ENCODE measurements at regions not wholly inside any gene's neighbourhood (a gene's known extent, or its start where the extent isn't known, plus 50 kb on each side); places are given as distances from the start of the nearest gene placed in this dataset.

- ATAC-seq: no peak
- Histone ChIP-seq H3K9me3 (no peaks in the 10 kb centered on the region), H3K27ac (no peak overlapping the region), H3K27me3 (no peaks in the 10 kb centered on the region), H3K4me1 (peaks cover 0 to 11% (median 0%) of the 10 kb centered on the region in 12 donors), H3K36me3 (no peaks in the 10 kb centered on the region), H3K4me3 (no peak overlapping the region)
- intact Hi-C loops (cut with DNase I): no loop called here
- DNase-seq: no peak
- TF ChIP-seq POLR2A (IDR thresholded peaks at IDR 0.05): no peak
- 84 to 92% (median 89%) methylated on average over 5 of the region's 5 CpGs for WGBS, 4 donors
These were observed 342.6 kb downstream of the MZT1 start for GRCh38 chr13:72384879-72385278.

- WGBS, 4 donors: 51 to 68% (median 59%) methylated on average over 4 of the region's 4 CpGs
These were observed 343.1 kb downstream of the MZT1 start for GRCh38 chr13:72384186-72384823.

GRCh38 chr13:72383646-72384045, 343.8 kb downstream of the MZT1 start:
- no peak for DNase-seq
- H3K36me3 ChIP-seq: no peaks in the 10 kb centered on the region
- no peaks in the 10 kb centered on the region for H3K9me3 ChIP-seq
- ATAC-seq: no peak
- H3K27ac ChIP-seq: no peak overlapping the region
- H3K4me3 ChIP-seq: no peak overlapping the region
- intact Hi-C loops (cut with DNase I): no loop called here
- H3K4me1 ChIP-seq: peaks cover 0 to 11% (median 0%) of the 10 kb centered on the region in 12 donors
- TF ChIP-seq, protein P1, sequence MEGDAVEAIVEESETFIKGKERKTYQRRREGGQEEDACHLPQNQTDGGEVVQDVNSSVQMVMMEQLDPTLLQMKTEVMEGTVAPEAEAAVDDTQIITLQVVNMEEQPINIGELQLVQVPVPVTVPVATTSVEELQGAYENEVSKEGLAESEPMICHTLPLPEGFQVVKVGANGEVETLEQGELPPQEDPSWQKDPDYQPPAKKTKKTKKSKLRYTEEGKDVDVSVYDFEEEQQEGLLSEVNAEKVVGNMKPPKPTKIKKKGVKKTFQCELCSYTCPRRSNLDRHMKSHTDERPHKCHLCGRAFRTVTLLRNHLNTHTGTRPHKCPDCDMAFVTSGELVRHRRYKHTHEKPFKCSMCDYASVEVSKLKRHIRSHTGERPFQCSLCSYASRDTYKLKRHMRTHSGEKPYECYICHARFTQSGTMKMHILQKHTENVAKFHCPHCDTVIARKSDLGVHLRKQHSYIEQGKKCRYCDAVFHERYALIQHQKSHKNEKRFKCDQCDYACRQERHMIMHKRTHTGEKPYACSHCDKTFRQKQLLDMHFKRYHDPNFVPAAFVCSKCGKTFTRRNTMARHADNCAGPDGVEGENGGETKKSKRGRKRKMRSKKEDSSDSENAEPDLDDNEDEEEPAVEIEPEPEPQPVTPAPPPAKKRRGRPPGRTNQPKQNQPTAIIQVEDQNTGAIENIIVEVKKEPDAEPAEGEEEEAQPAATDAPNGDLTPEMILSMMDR (IDR thresholded peaks at IDR 0.05): no peak
- TF ChIP-seq POLR2A (IDR thresholded peaks at IDR 0.05): no peak
- H3K27me3 ChIP-seq: no peaks in the 10 kb centered on the region

More at GRCh38 chr13:72384186-72384823, 343.1 kb downstream of the MZT1 start:
- H3K4me1 ChIP-seq: peaks cover 0 to 11% (median 0%) of the 10 kb centered on the region in 12 donors
- no peak overlapping the region for H3K4me3 ChIP-seq
- intact Hi-C loops (cut with DNase I): no loop called here
- ATAC-seq (no peak), DNase-seq (no peak)
- TF ChIP-seq, protein P1 (IDR thresholded peaks at IDR 0.05): no peak
- TF ChIP-seq POLR2A (IDR thresholded peaks at IDR 0.05): no peak
- H3K27ac ChIP-seq: no peak overlapping the region
- no peaks in the 10 kb centered on the region for H3K27me3 ChIP-seq
- no peaks in the 10 kb centered on the region for H3K9me3 ChIP-seq
- no peaks in the 10 kb centered on the region for H3K36me3 ChIP-seq

GRCh38 chr13:72379581-72379980, 347.8 kb downstream of the MZT1 start:
- Histone ChIP-seq H3K36me3 (no peaks in the 10 kb centered on the region), H3K27me3 (no peaks in the 10 kb centered on the region), H3K27ac (no peak overlapping the region), H3K9me3 (no peaks in the 10 kb centered on the region), H3K4me3 (no peak overlapping the region), H3K4me1 (peaks cover 0 to 6% (median 0%) of the 10 kb centered on the region in 12 donors)
- intact Hi-C loops (cut with DNase I): no loop called here
- TF ChIP-seq, protein P1 (IDR thresholded peaks at IDR 0.05): no peak
- TF ChIP-seq POLR2A (IDR thresholded peaks at IDR 0.05): no peak
- ATAC-seq (no peak), DNase-seq (no peak)
- 85 to 91% (median 89%) methylated on average over 4 of the region's 4 CpGs for WGBS, 4 donors

DNA sequence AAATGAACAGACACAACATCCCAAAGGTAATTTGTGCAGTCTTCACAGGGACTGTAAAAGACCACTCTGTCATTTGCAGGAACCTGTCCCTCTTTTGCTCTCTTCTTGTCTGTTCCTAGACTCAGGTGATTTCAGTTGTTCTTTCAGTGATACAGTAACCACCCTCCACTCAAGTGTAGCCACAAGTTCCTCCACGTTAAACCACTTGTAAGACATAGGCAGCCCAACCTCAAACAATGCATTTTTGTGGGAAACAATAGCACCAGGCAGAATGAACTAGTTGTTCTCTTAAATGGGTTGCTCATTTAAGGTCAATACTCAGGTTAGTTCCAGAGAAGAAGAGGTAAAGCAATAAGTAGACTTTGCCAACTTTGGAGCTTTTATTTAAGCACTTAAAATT, 359.4 kb downstream of the MZT1 start:
- Histone ChIP-seq H3K9me3 (peaks cover 0 to 12% (median 0%) of the 10 kb centered on the region in 12 donors), H3K27me3 (no peaks in the 10 kb centered on the region), H3K4me3 (no peak overlapping the region), H3K27ac (no peak overlapping the region), H3K36me3 (no peaks in the 10 kb centered on the region), H3K4me1 (no peaks in the 10 kb centered on the region)
- DNase-seq: no peak
- intact Hi-C loops (cut with DNase I): no loop called here
- TF ChIP-seq, protein P1 (IDR thresholded peaks at IDR 0.05): no peak
- TF ChIP-seq POLR2A (IDR thresholded peaks at IDR 0.05): no peak
- no peak for ATAC-seq
- WGBS, 4 donors: 33 to 41% (median 39%) methylated on average over 1 of the region's 1 CpG

All from heart left ventricle (tissue), 16 donors.